ENCODE measurements at regions not wholly inside any gene's neighbourhood (a gene's known extent, or its start where the extent isn't known, plus 50 kb on each side); places are given as distances from the start of the nearest gene placed in this dataset.

DNA sequence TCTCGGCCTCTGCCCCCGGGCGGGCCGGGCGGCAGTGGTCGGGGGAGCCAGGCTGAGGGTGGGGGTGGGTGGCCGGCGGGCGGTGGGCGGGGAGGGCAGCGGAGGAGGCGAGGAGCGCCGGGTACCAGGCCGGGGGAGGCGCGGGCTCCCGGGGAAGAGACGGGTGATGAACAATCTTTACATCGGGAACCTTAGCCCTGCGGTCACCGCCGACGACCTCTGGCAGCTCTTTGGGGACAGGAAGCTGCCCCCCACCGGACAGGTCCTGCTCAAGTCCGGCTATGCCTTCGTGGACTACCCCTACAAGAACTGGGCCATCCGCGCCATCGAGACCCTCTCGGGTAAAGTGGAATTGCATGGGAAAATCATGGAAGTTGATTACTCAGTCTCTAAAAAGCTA lies 112.5 kb downstream of the NBPF12 start:
- TF ChIP-seq, protein P1, sequence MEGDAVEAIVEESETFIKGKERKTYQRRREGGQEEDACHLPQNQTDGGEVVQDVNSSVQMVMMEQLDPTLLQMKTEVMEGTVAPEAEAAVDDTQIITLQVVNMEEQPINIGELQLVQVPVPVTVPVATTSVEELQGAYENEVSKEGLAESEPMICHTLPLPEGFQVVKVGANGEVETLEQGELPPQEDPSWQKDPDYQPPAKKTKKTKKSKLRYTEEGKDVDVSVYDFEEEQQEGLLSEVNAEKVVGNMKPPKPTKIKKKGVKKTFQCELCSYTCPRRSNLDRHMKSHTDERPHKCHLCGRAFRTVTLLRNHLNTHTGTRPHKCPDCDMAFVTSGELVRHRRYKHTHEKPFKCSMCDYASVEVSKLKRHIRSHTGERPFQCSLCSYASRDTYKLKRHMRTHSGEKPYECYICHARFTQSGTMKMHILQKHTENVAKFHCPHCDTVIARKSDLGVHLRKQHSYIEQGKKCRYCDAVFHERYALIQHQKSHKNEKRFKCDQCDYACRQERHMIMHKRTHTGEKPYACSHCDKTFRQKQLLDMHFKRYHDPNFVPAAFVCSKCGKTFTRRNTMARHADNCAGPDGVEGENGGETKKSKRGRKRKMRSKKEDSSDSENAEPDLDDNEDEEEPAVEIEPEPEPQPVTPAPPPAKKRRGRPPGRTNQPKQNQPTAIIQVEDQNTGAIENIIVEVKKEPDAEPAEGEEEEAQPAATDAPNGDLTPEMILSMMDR (IDR thresholded peaks at IDR 0.05; ENCODE audit: low read depth, low read length): no peak
- TF ChIP-seq EZH2phosphoT487 (IDR thresholded peaks at IDR 0.05; ENCODE audit: low read depth): no peak
